Thyroid gland (tissue), 4 donors: ENCODE measurements at regions not wholly inside any gene's neighbourhood (a gene's known extent, or its start where the extent isn't known, plus 50 kb on each side); places are given as distances from the start of the nearest gene placed in this dataset.

Experiments used
- CTCF ChIP-seq, 6 experiments: fragments of 200-600 bp in 3 of 6; fragments of 450-650 bp in 3 of 6; sonication (generic) in 3 of 6; IDR thresholded peaks; one replicate each; pipeline ENCODE4 v1.5.1; 2016 to 2019; ENCODE audit warnings: antibody characterized with exemption in 6 of 6, mild to moderate bottlenecking in 2 of 6, inconsistent platforms in 1 of 6, moderate library complexity in 1 of 6
- POLR2A ChIP-seq, 2 donors: fragments of 450-650 bp; IDR thresholded peaks; one replicate each; pipeline ENCODE4 v1.6.1; 2017; ENCODE audit warnings: antibody characterized with exemption in 2 of 2, mild to moderate bottlenecking in 2 of 2, moderate library complexity in 1 of 2

GRCh38 chr13:99614465-99614885 lies 113.2 kb downstream of the TM9SF2 start:
- no peak for TF ChIP-seq CTCF (IDR thresholded peaks at IDR 0.05)
- no peak for TF ChIP-seq POLR2A (IDR thresholded peaks at IDR 0.05)
